Transverse colon (tissue), 4 donors: ENCODE measurements at regions not wholly inside any gene's neighbourhood (a gene's known extent, or its start where the extent isn't known, plus 50 kb on each side); places are given as distances from the start of the nearest gene placed in this dataset.

Experiments
- POLR2A ChIP-seq: fragments of 450-650 bp; IDR thresholded peaks from one replicate; pipeline ENCODE4 v1.6.1; 2016; ENCODE audit warnings: antibody characterized with exemption, mild to moderate bottlenecking, moderate library complexity
- POLR2AphosphoS5 ChIP-seq, 3 donors: sonication (generic); formaldehyde crosslinking; IDR thresholded peaks; one replicate each; pipeline ENCODE4 v1.6.1; 2016; ENCODE audit warnings: antibody characterized with exemption in 3 of 3
- TF ChIP-seq, protein P1 (sequence below), 5 experiments: fragments of 200-600 bp in 3 of 5; fragments of 450-650 bp in 2 of 5; sonication (generic) in 3 of 5; IDR thresholded peaks; 1 replicate in 2 of 5; 2 replicates in 3 of 5; pipeline ENCODE4 v1.5.1; 2016 to 2017; ENCODE audit warnings: antibody characterized with exemption in 5 of 5, inconsistent platforms in 3 of 5, mild to moderate bottlenecking in 2 of 5, moderate library complexity in 1 of 5

DNA sequence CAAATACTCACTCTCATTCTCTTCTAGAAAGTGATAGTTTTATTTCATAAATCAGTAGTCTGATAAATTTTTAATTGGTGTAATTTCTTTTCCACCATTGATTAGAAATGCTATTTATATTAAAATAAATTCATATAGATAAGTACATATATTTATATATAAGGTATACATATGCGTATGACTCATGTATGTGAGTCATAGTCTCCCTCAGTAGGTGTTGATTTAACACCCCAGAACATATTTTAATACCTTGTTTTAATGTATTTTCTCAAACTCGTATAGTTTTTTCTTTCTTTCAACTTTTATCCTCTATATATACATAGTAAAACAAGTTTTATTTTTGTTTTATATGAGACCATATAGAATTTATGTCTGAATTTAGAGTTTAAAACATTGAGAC is 130.4 kb downstream of the PLG start:
- TF ChIP-seq, protein P1, sequence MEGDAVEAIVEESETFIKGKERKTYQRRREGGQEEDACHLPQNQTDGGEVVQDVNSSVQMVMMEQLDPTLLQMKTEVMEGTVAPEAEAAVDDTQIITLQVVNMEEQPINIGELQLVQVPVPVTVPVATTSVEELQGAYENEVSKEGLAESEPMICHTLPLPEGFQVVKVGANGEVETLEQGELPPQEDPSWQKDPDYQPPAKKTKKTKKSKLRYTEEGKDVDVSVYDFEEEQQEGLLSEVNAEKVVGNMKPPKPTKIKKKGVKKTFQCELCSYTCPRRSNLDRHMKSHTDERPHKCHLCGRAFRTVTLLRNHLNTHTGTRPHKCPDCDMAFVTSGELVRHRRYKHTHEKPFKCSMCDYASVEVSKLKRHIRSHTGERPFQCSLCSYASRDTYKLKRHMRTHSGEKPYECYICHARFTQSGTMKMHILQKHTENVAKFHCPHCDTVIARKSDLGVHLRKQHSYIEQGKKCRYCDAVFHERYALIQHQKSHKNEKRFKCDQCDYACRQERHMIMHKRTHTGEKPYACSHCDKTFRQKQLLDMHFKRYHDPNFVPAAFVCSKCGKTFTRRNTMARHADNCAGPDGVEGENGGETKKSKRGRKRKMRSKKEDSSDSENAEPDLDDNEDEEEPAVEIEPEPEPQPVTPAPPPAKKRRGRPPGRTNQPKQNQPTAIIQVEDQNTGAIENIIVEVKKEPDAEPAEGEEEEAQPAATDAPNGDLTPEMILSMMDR (IDR thresholded peaks at IDR 0.05), result no peak
- TF ChIP-seq POLR2AphosphoS5 (IDR thresholded peaks at IDR 0.05) (no peak), POLR2A (no peak)
